RWPE1 (cell line): ENCODE measurements at regions not wholly inside any gene's neighbourhood (a gene's known extent, or its start where the extent isn't known, plus 50 kb on each side); places are given as distances from the start of the nearest gene placed in this dataset.
A peak's percentile ranks its signal among the peaks of the same experiment; 100 is the strongest.

ENCODE experiments used
- CTCF ChIA-PET: fragments of 350-600 bp; sonication (Branson Sonifier 250); formaldehyde crosslinking; extraction: SDS; loops from one replicate; lab custom pipeline; 2021; lab: Yijun Ruan, JAX
- POLR2A ChIA-PET: fragments of 400-600 bp; formaldehyde crosslinking; extraction: SDS; loops from one replicate; lab custom pipeline; 2020; ENCODE audit warnings: antibody characterized with exemption; ENCODE audit not compliant: low non-redundant PET; lab: Yijun Ruan, JAX
- DNase-seq: peaks from one replicate; pipeline ENCODE4 v3.0.0; 2012; ENCODE audit warnings: low spot score
- H3K27ac ChIP-seq: fragments of 450-650 bp; 2 replicates; pipeline ENCODE4 v1.5.1; 2017
- TF ChIP-seq, protein P1 (sequence below): fragments of 450-650 bp; conservative IDR thresholded peaks from 2 replicates; pipeline ENCODE4 v1.5.1; 2017; ENCODE audit warnings: low read depth, mild to moderate bottlenecking

DNA sequence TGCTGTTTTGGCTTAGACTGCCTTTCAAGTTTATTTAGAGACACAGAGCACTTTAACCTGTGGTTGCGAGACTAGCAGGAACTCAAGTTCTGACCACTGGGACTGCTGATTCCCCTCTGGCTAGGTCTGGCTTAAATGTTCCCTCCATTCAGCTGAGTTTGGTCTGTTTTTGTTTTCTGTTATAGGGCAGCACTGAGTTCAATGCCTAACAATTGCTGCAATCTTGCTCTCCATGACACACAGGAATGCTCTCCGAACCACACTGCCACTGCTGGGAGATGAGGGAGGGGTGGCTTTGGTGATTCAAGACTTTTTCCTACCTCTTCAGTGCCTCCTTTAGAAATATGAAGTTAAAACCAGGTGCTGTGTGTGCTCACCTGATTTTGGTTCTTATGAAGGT, 106.3 kb upstream of the EOLA2 start:
- no peak for DNase-seq
- TF ChIP-seq, protein P1, sequence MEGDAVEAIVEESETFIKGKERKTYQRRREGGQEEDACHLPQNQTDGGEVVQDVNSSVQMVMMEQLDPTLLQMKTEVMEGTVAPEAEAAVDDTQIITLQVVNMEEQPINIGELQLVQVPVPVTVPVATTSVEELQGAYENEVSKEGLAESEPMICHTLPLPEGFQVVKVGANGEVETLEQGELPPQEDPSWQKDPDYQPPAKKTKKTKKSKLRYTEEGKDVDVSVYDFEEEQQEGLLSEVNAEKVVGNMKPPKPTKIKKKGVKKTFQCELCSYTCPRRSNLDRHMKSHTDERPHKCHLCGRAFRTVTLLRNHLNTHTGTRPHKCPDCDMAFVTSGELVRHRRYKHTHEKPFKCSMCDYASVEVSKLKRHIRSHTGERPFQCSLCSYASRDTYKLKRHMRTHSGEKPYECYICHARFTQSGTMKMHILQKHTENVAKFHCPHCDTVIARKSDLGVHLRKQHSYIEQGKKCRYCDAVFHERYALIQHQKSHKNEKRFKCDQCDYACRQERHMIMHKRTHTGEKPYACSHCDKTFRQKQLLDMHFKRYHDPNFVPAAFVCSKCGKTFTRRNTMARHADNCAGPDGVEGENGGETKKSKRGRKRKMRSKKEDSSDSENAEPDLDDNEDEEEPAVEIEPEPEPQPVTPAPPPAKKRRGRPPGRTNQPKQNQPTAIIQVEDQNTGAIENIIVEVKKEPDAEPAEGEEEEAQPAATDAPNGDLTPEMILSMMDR, result no peak
- ChIA-PET POLR2A (no interaction called here), CTCF (interaction anchor here (0.6 kb wide), 1 partner anchor 65 kb away, joined by 5 read pairs; no protein-coding TSS in a partner anchor)
- H3K27ac ChIP-seq, result no peak overlapping the region

DNA sequence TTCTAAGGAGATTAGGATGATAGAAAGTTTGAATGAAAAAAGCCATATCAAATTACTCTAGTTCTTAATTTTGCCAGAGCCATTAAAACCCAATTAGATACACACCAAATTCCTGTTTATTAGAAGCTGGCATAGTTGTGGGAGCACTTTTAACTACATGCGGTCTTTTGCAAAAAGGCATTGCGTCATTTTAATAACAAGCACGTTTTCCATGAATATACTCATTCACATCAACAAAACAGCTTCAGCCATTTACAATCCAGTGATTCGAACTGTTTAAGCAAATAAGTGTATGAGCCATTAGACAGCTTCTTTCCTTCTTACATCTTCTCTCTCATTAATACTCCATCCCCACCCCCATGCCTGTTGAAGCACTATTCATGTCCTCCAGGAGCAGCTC, 109.5 kb upstream of the EOLA2 start:
- DNase-seq, result no peak
- TF ChIP-seq, protein P1, result no peak
- ChIA-PET POLR2A (no interaction called here), CTCF (no interaction called here)
- no peak overlapping the region for H3K27ac ChIP-seq

DNA sequence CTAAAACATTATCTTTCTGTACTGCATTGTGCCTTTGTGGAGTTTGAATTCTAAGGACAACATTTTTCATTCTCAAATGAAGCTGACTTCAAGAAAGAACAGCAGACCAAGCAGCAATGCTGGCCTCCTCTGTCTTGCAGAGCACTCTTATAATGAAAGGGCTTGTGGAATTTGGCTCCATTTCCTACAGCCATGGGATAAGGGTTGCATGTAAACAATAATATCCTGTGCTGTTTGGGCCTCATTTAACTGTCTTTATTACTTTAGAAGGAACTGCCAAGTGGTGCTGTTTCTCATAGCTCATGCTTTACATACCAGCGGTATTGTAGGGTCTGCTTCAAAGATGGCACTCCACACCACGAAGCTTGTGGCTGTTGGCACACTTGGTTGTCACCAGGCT, 111.4 kb upstream of the EOLA2 start:
- DNase-seq, result no peak
- CTCF ChIA-PET, result interaction anchor here (0.7 kb wide), 1 partner anchor 308 kb away, joined by 3 read pairs; no protein-coding TSS in a partner anchor
- POLR2A ChIA-PET, result no interaction called here
- H3K27ac ChIP-seq, result no peak overlapping the region
- TF ChIP-seq, protein P1, result no peak

DNA sequence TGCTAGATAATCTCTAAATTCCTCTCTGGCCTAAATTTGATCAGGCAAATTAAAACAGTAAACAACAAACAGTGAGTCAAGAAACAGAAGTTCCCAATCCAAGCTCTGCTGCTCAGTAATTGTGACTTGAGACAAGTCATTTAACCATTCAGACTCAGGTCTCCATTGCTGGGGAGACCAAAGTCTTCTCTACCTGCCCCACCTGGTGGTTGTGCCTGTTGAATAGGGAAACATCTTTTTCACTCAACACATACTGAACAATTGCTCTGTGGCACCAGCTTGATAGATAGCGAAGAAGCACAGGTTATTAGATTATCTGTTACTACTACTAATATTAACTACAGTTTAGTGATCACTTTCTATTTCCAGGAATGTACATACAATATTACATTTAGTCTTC, 112.1 kb upstream of the EOLA2 start:
- TF ChIP-seq, protein P1, result no peak
- CTCF ChIA-PET, result interaction anchor here (0.5 to 0.7 kb wide), 3 partner anchors 308 to 419 kb away, joined by 3 read pairs; no protein-coding TSS in a partner anchor
- DNase-seq, result no peak
- POLR2A ChIA-PET, result no interaction called here
- H3K27ac ChIP-seq, result no peak overlapping the region

DNA sequence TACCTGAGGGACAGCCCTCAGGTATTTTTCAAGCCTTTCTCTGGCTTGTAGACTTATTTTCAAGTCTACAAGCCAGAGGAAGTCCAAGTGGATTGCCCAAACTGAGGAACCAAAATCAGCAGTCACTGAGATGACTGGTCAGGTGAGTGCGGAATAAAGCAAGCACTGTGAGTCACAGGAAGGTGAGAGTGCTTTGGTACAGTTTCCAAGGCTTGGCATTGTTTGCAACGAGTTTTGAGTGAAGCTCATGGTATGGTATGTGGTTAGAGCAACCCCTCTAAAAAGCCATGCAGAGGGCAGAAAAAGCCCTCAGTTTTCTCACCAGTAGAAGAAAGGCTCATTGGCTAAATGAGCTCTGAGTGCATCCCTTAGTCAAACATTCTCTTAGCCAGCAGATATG, 112.8 kb upstream of the EOLA2 start:
- DNase-seq, result peak; percentile 24
- TF ChIP-seq, protein P1, result no peak
- ChIA-PET POLR2A (no interaction called here), CTCF (no interaction called here)
- no peak overlapping the region for H3K27ac ChIP-seq

DNA sequence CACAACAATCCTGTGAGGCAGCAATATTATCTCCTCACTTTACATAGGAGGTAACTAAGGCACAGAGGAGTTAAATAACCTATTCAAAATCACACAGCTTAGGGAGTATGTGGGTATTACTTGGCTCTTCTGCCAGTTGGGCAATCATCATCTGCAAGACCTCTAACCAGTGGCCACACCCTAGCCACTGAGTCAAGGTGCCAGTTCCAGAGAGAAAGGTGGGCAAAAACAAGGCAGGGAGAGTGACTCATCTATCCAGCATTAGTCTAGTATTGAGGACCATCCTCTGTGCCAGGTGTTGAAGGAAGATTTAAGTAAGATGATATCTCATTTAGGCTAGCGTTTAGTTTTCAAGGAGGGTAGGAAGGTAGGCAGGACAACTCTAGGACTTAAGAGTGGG, 113.9 kb upstream of the EOLA2 start:
- CTCF ChIA-PET, result interaction anchor here (0.5 kb wide), 1 partner anchor 334 kb away, joined by 3 read pairs; no protein-coding TSS in a partner anchor
- POLR2A ChIA-PET, result no interaction called here
- no peak for DNase-seq
- H3K27ac ChIP-seq, result no peak overlapping the region
- TF ChIP-seq, protein P1, result no peak
